ENCODE measurements at regions not wholly inside any gene's neighbourhood (a gene's known extent, or its start where the extent isn't known, plus 50 kb on each side); places are given as distances from the start of the nearest gene placed in this dataset.

DNA sequence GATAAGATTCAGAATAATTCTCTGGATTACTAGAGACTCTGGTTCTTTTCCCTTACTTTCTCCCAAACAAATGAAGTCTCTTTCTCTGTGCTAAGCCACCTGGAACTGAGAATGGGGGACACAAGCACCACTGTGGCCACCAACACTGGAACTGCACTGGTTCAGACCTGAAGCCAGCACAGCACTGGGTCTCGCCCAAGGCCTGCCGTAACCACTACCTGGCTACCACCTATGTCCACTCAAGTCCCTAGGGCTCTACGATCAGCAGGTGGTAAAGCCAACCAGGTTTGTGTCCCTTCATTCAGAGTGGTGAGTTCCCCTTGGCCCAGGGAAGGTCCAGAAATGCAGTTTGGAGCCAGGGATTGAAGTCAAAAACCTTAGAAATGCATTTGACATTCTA lies 626.2 kb downstream of the DIAPH3 start:
- no peak for DNase-seq (ENCODE audit: low spot score)

- DNase-seq (ENCODE audit: low spot score): no peak
Measured at GRCh38 chr13:59538512-59538911, 625.2 kb downstream of the DIAPH3 start.

- no peak for DNase-seq (ENCODE audit: low spot score)
Measured at GRCh38 chr13:59542303-59542702, 621.4 kb downstream of the DIAPH3 start.

DNA sequence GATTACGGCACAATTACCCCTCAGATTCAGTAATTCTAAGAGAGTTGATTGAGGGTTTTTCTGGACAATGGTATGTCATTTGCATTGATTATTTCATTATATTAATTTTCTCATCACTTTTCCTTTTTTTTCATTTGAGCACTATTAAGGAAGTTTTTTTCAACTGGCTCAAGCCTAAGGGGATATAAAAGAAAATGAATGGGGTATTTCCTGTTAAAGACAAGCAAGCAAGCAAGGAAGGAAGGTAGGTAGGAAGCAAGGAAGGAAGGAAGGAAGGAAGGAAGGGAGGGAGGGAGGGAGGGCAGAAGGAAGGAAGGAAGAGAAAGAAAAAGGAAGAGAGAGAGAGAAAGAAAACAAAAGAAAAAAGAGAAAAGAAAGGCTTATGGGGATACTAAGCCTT lies 620.3 kb downstream of the DIAPH3 start:
- DNase-seq (ENCODE audit: low spot score): no peak

- no peak for DNase-seq (ENCODE audit: low spot score)
Measured at GRCh38 chr13:59545007-59545406, 618.7 kb downstream of the DIAPH3 start.

DNA sequence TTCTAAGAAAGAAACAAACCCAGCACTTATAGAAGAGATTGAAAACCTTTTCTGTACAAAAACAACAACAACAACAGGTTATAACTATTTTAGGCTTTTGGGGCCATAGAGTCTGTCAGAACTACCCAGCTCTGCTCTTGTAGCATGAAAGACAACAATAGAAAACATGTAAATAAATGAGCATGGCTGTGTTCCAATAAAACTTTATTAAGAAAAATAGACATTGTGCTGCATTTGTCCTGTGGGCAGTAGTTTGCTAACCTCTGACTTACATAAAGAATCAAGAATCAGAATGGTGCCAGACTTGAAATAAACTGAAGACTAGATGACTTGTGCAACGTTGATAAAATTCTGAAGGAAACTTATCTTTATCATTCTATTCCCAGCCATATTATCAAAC lies 617.5 kb downstream of the DIAPH3 start:
- no peak for DNase-seq (ENCODE audit: low spot score)

GRCh38 chr13:59547950-59548349 lies 615.8 kb downstream of the DIAPH3 start:
- no peak for DNase-seq (ENCODE audit: low spot score)

- DNase-seq (ENCODE audit: low spot score): no peak
Measured at GRCh38 chr13:59562924-59563323, 600.8 kb downstream of the DIAPH3 start.

- no peak for DNase-seq (ENCODE audit: low spot score)
Measured at GRCh38 chr13:59566561-59566960, 597.2 kb downstream of the DIAPH3 start.

DNA sequence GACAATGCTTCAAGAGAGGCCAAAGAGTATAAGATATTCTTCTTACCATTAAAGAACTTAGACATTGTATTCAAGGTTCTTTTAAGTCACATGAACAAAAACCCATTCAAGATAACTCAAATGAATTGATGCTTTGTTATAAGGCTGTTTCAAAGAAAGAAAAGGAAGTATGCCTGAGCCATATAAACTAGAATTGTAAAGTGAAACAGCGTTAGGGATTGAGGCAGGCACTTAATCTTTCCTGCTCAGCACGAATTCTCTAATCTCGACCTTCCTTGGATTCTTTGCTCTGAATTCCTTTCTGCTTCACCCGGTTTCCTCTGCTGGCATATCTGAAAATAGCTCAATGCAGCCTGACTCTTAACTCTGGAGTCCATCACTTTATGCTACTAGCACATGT lies 595.4 kb downstream of the DIAPH3 start:
- no peak for DNase-seq (ENCODE audit: low spot score)

DNA sequence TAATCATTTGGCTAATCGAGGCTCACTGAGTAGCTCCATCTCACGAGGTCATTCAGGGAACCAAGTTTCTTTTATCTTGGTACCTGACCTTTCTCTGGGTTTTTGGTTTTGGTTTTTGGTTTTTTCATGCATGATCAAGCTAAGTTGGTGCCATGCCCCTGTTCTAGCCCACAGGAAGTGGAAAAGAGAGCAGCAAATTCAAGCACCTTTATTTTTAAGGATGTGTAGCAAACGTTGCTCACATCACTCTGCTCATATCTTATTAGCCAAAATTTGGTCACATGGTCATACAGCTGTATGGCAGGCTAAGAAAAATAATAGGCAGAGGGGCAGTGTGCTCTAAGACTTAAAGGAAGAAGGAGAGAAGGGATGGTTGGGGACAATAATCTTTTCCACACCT lies 593.5 kb downstream of the DIAPH3 start:
- no peak for DNase-seq (ENCODE audit: low spot score)

DNA sequence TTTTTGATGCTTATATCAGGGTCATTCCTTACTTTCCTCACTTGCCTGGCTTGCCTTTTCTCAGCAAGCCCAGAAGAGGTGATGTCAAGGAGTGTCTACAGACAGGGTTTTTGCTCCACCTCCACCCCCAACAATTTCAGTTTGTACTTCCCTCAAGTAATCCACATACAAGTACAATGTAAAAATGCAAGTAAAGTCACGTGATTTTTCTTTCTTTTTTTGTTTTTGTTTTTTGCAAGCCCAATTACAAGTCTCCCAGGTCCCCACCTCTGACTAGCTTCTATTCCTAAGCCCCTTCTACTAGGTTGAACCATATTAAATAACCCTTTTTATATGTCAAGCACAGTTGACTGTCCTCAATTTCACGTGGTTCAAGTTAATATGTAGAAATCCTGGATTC lies 579.6 kb downstream of the DIAPH3 start:
- no peak for DNase-seq (ENCODE audit: low spot score)

- DNase-seq (ENCODE audit: low spot score): no peak
Measured at GRCh38 chr13:59584761-59585670, 578.7 kb downstream of the DIAPH3 start.

GRCh38 chr13:59587030-59587429 lies 576.7 kb downstream of the DIAPH3 start:
- no peak for DNase-seq (ENCODE audit: low spot score)

- DNase-seq (ENCODE audit: low spot score): no peak
Measured at GRCh38 chr13:59587971-59588716, 575.6 kb downstream of the DIAPH3 start.

DNA sequence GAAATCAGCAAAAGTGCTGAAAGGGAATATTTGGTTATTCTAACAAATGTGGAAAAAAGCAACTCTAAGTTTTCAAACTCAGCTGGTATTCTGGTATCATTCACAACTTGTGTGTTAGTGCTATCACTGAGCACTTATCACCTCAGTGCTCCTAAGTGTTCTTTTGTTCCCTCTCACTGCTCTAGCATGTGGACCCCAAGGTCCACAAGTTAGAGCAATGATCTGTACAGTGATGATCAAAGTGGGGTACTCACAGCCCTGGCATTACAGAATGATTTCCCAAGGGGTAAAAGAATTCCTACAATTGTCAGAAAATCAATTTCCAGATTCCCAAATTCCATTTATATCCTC lies 575.0 kb downstream of the DIAPH3 start:
- DNase-seq (ENCODE audit: low spot score): no peak

- no peak for DNase-seq (ENCODE audit: low spot score)
Measured at GRCh38 chr13:59601993-59602392, 561.7 kb downstream of the DIAPH3 start.

GRCh38 chr13:59603646-59604045 lies 560.1 kb downstream of the DIAPH3 start:
- no peak for DNase-seq (ENCODE audit: low spot score)

DNA sequence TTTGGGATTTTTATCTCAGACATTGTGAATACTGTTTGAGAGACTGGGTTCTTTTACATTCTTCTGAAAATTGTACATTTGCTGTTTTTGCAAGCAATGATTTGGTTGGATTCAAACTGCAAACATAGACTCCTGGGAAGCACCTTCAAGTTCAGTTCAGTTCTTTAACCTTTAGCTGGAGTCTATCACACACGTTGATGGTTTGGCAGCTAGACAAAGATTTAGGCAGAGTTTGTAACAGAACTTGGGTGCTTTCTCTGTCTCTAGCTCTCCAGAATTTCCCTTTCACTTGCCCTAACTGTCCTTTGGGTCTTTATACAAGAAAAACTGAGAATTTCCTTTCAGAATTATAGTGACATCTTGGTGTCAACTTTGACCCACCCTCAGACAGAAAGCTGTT lies 556.6 kb downstream of the DIAPH3 start:
- DNase-seq (ENCODE audit: low spot score): no peak

- no peak for DNase-seq (ENCODE audit: low spot score)
Measured at GRCh38 chr13:59607780-59608233, 555.9 kb downstream of the DIAPH3 start.

DNA sequence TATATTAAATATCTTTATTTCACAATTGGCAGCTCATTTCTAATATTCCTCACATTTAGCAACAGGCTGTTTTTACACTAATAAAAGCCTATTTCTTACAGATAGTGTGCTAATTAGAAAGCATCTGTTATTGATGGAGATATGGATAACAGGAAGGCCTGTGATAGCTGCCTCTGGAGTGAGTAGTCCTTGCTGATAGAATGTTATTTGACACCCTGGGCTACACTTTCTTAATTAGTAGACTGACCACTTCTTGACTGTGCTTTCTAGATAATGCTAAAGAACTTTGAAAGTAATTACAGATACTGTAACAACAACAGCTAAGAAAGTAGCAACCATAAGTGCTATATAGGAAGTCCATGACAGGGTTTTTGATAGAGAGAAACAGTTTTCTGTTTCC lies 554.3 kb downstream of the DIAPH3 start:
- no peak for DNase-seq (ENCODE audit: low spot score)

Measured in globus pallidus (tissue), 1 donor.